Skeletal muscle cell (primary cell): ENCODE measurements at regions not wholly inside any gene's neighbourhood (a gene's known extent, or its start where the extent isn't known, plus 50 kb on each side); places are given as distances from the start of the nearest gene placed in this dataset.
"Not testable (repeated sequence)": the region's sequence is repeated elsewhere in the genome, so short reads cannot be mapped to it uniquely, and the experiment has no call there.

ENCODE experiments used
- DNase-seq: peaks from one replicate; pipeline ENCODE4 v3.0.0-alpha.2; 2010; ENCODE audit warnings: low read depth
- H3K4me3 ChIP-seq: 2 replicates; pipeline ENCODE4 v1.5.1; 2011; ENCODE audit warnings: low read depth, mild to moderate bottlenecking, control low read depth, low read length, moderate library complexity

DNA sequence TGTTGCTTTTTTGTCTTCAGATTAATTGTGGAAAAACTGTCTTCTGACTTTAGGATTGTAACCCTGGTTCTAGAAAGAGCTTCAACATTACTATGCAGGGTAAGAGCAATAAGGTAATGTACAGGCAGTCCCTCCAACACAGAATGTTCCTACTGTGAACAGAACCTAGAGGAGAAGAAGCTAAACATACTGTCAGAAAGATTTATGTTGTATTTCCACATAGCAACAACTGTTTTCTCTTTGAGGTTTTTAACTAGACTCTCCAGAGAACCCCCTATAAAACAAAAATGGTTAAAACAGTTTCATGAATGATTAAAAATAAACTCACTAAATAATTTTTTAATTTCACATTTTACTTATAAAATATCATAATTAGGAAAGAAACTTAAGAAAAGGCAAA, 64.3 kb upstream of the NAA35 start:
- no peak overlapping the region for H3K4me3 ChIP-seq
- no peak for DNase-seq

DNA sequence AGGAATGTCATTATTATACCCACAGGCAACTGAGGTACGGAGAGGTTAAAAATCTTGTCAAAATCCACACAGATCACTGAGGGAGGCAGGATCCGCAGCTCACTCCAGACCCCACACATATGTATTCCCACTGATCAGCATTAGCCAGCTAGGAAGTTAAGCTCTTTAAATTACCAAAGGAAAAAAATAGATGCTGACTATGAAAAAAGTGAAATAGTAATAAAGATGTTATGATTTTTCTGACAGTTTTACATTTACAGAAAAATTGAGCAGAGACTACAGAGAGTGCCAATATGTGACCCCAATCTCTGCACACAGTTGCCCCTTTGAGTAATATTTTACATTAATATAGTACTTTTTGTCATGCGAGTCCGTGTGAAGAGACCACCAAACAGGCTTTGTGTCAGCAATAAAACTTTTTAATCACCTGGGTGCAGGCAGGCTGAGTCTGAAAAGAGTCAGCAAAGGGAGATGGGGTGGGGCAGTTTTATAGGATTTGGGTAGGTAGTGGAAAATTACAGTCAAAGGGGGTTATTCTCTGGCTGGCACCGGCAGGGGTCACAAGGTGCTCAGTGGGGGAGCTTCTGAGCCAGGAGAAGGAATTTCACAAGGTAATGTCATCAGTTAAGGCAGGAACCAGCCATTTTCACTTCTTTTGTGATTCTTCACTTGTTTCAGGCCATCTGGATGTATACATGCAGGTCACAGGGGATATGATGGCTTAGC, 61.9 kb upstream of the NAA35 start:
- H3K4me3 ChIP-seq, DNase-seq: not testable (repeated sequence)

DNA sequence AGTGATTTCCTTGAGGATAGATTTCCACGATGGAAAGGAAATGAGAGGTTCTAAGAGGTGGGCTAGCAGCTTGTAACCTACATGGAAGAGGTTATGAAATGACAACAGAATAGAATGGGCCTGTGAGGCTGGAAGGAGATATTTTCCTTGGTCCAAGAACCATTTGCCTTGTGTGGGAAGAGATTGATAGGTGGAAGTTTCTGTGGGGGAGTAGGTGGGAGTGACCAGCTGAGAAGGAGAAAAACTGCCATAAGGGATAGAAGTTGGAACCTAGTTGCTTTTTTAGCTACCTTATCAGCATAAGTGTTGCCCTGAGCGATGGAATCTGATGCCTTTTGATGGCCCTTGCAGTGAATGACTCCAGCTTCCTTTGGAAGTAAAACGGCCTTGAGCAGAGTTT, 60.4 kb upstream of the NAA35 start:
- H3K4me3 ChIP-seq, DNase-seq: not testable (repeated sequence)

DNA sequence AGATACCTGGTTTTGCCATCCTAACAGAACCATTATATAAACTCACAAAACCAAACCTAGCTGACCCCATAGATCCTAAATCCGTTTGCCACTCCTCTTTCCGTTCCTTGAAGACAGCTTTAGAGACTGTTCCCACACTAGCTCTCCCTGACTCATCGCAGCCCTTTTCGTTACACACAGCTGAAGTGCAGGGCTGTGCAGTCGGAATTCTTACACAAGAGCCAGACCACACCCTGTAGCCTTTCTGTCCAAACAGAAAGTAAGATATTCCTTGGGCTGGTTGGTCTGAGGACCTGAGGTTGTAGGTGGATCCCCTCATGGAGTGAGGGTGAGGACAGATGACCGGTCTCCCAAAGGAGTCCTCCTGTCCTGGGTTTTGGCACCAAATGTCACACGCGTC, 56.7 kb upstream of the NAA35 start:
- H3K4me3 ChIP-seq: no peak overlapping the region
- DNase-seq: no peak

DNA sequence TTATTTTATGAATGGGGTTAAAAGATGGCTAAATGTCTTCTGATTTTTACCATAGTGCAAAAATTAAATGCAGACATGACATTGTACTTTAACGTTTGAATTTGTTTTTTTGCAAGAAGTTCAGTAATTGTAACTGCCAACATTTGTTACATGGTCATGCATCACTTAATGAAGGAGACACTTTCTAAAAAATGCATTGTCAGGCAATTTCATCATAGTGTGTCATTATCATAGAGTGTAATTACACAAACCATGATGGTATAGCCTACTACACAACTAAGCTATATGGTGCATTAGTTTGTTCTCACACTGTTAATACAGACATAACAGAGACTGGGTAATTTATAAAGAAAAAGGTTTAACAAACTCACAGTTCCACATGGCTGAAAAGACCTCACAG, 50.0 kb upstream of the NAA35 start:
- no peak for DNase-seq
- H3K4me3 ChIP-seq: no peak overlapping the region
